Stimulated activated CD8-positive, alpha-beta memory T cell treated with anti-CD3 and anti-CD28 coated beads, Interleukin-15, amount 100 ng/mL, for 4 hours (primary cell): ENCODE measurements at regions not wholly inside any gene's neighbourhood (a gene's known extent, or its start where the extent isn't known, plus 50 kb on each side); places are given as distances from the start of the nearest gene placed in this dataset.

ENCODE experiments used
- DNase-seq, 2 donors: peaks; one replicate each; pipeline ENCODE4 v3.0.0-alpha.2; 2020; ENCODE audit warnings: low read depth in 2 of 2

GRCh38 chr9:99750526-99750925, 71.2 kb upstream of the NR4A3 start:
- DNase-seq: no peak

GRCh38 chr9:99752417-99753109, 69.1 kb upstream of the NR4A3 start:
- no peak for DNase-seq

GRCh38 chr9:99753436-99753835, 68.2 kb upstream of the NR4A3 start:
- DNase-seq: no peak

GRCh38 chr9:99760421-99760820, 61.3 kb upstream of the NR4A3 start:
- DNase-seq: no peak

GRCh38 chr9:99762470-99762869, 59.2 kb upstream of the NR4A3 start:
- no peak for DNase-seq
